ENCODE measurements at regions not wholly inside any gene's neighbourhood (a gene's known extent, or its start where the extent isn't known, plus 50 kb on each side); places are given as distances from the start of the nearest gene placed in this dataset.

DNA sequence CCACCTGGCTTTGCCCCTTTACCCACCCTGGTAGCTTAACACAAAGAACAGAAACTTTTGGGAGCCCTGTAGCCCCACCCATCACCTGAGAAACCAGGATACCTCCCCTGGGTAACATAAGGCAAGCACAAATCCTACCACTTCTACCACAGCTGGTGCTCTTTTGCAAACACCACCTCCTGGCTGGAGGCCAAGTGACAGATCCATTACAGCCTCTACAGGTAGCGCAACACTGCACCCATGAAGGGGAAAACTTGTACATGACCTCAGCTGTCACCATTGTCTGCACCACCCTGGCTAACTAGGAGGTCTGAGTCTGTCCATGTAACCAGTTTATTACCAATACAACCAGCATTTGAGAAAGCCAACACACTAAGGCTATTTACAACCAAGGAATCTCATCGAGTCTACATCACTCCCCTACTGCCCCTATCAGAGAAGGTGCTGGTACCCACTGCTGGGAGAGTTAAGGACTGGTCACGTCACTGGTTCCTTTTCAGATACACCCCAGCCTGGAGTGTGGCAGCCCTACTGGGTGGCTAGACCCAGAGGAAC, 128.6 kb downstream of the PJA2 start:
- TF ChIP-seq, protein P1, sequence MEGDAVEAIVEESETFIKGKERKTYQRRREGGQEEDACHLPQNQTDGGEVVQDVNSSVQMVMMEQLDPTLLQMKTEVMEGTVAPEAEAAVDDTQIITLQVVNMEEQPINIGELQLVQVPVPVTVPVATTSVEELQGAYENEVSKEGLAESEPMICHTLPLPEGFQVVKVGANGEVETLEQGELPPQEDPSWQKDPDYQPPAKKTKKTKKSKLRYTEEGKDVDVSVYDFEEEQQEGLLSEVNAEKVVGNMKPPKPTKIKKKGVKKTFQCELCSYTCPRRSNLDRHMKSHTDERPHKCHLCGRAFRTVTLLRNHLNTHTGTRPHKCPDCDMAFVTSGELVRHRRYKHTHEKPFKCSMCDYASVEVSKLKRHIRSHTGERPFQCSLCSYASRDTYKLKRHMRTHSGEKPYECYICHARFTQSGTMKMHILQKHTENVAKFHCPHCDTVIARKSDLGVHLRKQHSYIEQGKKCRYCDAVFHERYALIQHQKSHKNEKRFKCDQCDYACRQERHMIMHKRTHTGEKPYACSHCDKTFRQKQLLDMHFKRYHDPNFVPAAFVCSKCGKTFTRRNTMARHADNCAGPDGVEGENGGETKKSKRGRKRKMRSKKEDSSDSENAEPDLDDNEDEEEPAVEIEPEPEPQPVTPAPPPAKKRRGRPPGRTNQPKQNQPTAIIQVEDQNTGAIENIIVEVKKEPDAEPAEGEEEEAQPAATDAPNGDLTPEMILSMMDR (conservative IDR thresholded peaks at IDR 0.05; ENCODE audit: low read depth, low read length) = no peak
- TF ChIP-seq RAD21 (IDR thresholded peaks at IDR 0.05; ENCODE audit: low read length) = no peak
- no peak for TF ChIP-seq MXI1 (IDR thresholded peaks at IDR 0.05; ENCODE audit: borderline replicate concordance, low read depth, low read length)
- TF ChIP-seq, protein P2, sequence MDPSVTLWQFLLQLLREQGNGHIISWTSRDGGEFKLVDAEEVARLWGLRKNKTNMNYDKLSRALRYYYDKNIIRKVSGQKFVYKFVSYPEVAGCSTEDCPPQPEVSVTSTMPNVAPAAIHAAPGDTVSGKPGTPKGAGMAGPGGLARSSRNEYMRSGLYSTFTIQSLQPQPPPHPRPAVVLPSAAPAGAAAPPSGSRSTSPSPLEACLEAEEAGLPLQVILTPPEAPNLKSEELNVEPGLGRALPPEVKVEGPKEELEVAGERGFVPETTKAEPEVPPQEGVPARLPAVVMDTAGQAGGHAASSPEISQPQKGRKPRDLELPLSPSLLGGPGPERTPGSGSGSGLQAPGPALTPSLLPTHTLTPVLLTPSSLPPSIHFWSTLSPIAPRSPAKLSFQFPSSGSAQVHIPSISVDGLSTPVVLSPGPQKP (IDR thresholded peaks at IDR 0.05; ENCODE audit: borderline replicate concordance, low read depth, low read length) = no peak
- no peak for TF ChIP-seq POLR2A (IDR thresholded peaks at IDR 0.05; ENCODE audit: low read depth, low read length)

All from IMR-90 (cell line).